ENCODE measurements at regions not wholly inside any gene's neighbourhood (a gene's known extent, or its start where the extent isn't known, plus 50 kb on each side); places are given as distances from the start of the nearest gene placed in this dataset.

GRCh38 chr4:4668355-4669210 is 126.7 kb upstream of the STX18 start:
- TF ChIP-seq CTCF (conservative IDR thresholded peaks at IDR 0.05): no peak
- no peak for TF ChIP-seq EZH2 (IDR thresholded peaks at IDR 0.05; ENCODE audit: low read depth)

Data from PC-9 (cell line).